Activated CD8-positive, alpha-beta memory T cell treated with anti-CD3 and anti-CD28 coated beads for 24 hours (primary cell): ENCODE measurements at regions not wholly inside any gene's neighbourhood (a gene's known extent, or its start where the extent isn't known, plus 50 kb on each side); places are given as distances from the start of the nearest gene placed in this dataset.
"Not testable (repeated sequence)": the region's sequence is repeated elsewhere in the genome, so short reads cannot be mapped to it uniquely, and the experiment has no call there.

Source experiments
- DNase-seq: peaks from one replicate; pipeline ENCODE4 v3.0.0-alpha.2; 2020

- DNase-seq = no peak
These were observed 366.1 kb downstream of the SHANK2 start for GRCh38 chr11:70886256-70886655.

GRCh38 chr11:70886676-70887541 is 365.5 kb downstream of the SHANK2 start:
- DNase-seq = no peak

GRCh38 chr11:70887542-70887827 is 364.9 kb downstream of the SHANK2 start:
- DNase-seq = no peak

- DNase-seq = no peak
These were observed 364.3 kb downstream of the SHANK2 start for GRCh38 chr11:70888061-70888460.

GRCh38 chr11:70889411-70889810 is 363.0 kb downstream of the SHANK2 start:
- DNase-seq = no peak

GRCh38 chr11:70891844-70892380 is 360.5 kb downstream of the SHANK2 start:
- no peak for DNase-seq

GRCh38 chr11:70892889-70893288 is 359.5 kb downstream of the SHANK2 start:
- no peak for DNase-seq

GRCh38 chr11:70894566-70895365 is 357.6 kb downstream of the SHANK2 start:
- no peak for DNase-seq

GRCh38 chr11:70895366-70895670 is 357.1 kb downstream of the SHANK2 start:
- DNase-seq = no peak

GRCh38 chr11:70897429-70897828 is 354.9 kb downstream of the SHANK2 start:
- no peak for DNase-seq

- DNase-seq = no peak
These were observed 352.8 kb downstream of the SHANK2 start for GRCh38 chr11:70899616-70900015.

GRCh38 chr11:70900540-70900939 is 351.8 kb downstream of the SHANK2 start:
- no peak for DNase-seq

GRCh38 chr11:70901951-70902521 is 350.3 kb downstream of the SHANK2 start:
- no peak for DNase-seq

- not testable (repeated sequence) for DNase-seq
These were observed 349.1 kb downstream of the SHANK2 start for GRCh38 chr11:70903229-70903628.

- no peak for DNase-seq
These were observed 346.3 kb downstream of the SHANK2 start for GRCh38 chr11:70906101-70906500.

- no peak for DNase-seq
These were observed 344.2 kb downstream of the SHANK2 start for GRCh38 chr11:70908223-70908622.

- no peak for DNase-seq
These were observed 341.5 kb downstream of the SHANK2 start for GRCh38 chr11:70910835-70911234.

GRCh38 chr11:70912226-70912840 is 340.0 kb downstream of the SHANK2 start:
- no peak for DNase-seq

GRCh38 chr11:70913715-70914231 is 338.6 kb downstream of the SHANK2 start:
- no peak for DNase-seq

GRCh38 chr11:70914496-70914895 is 337.9 kb downstream of the SHANK2 start:
- no peak for DNase-seq

GRCh38 chr11:70915158-70915985 is 337.0 kb downstream of the SHANK2 start:
- no peak for DNase-seq

GRCh38 chr11:70916351-70916750 is 336.0 kb downstream of the SHANK2 start:
- no peak for DNase-seq
